ENCODE measurements at regions not wholly inside any gene's neighbourhood (a gene's known extent, or its start where the extent isn't known, plus 50 kb on each side); places are given as distances from the start of the nearest gene placed in this dataset.
"Not testable (repeated sequence)": the region's sequence is repeated elsewhere in the genome, so short reads cannot be mapped to it uniquely, and the experiment has no call there.

DNA sequence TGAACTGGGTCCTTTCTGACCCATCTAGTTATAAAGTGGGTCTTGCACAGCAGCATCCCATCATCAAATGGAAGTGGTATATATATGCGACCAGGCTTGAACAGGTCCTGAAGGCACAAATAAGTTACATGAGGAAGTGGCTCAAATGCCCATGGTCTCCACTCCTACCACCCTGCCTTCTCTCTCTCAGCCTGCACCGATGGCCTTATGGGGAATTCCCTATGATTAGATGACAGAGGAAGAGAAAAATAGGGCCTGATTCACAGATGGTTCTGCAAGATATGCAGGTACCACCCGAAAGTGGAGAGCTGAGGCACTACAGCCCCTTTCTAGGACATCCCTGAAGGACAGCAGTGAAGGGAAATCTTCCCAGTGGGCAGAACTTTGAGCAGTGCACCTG lies 1275.1 kb upstream of the CITED2 start:
- in situ Hi-C loops (cut with MboI; ENCODE audit: low sequenced_read_pairs) = not testable (repeated sequence)

DNA sequence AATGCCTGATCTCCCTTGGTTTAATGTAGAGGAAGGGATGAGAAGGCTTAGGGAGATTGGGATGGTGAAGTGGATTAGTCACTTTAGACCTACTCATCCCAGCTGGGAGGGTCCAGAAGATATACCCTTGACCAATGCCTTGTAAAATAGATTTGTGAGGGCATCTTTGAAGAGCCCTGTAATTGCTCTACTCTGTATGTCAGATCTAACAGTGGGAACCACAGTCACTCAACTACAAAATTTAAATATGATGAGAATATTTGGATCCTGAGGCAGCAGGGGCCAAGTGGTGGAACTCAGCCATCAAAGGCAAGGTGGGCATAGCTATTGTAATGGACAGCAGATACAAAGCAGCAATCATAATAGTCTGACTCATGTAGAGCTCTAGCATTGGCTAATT lies 1272.9 kb upstream of the CITED2 start:
- in situ Hi-C loops (cut with MboI; ENCODE audit: low sequenced_read_pairs) = not testable (repeated sequence)

DNA sequence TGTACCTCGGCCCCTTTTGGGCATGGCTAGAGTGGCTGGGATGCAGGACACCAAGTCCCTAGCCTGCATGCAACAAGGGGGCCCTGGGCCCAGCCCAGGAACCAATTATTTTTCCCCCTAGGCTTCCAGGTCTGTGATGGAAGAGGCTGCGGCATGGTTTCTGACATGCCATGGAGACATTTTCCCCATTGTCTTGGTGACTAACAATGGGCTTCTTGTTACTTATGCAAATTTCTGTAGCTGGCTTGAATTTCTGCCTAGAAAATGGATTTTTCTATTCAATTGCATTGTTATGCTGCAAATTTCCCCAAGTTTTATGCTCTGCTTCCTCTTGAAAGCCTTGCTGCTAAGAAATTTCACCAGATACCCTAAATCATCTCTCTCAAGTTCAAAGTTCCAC lies 1269.6 kb upstream of the CITED2 start:
- in situ Hi-C loops (cut with MboI; ENCODE audit: low sequenced_read_pairs) = no loop called here

DNA sequence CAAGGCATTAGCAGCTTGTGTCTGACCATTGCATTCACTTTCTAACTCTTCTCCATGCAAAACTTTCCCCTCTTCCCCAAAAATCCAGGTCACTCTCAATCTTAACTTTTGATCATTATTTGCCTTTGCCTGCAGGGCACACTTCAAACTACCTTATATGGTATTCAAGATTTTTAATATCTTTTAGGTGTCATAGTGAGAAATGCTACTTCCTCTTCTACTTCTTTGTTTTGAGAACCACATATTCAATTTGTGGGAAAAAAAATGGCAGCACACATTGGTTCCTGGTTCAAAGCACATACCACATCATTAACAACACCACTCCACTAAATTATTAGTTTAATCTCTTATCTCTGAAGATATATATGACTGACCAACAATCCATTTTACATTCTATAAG lies 1267.0 kb upstream of the CITED2 start:
- in situ Hi-C loops (cut with MboI; ENCODE audit: low sequenced_read_pairs) = no loop called here

DNA sequence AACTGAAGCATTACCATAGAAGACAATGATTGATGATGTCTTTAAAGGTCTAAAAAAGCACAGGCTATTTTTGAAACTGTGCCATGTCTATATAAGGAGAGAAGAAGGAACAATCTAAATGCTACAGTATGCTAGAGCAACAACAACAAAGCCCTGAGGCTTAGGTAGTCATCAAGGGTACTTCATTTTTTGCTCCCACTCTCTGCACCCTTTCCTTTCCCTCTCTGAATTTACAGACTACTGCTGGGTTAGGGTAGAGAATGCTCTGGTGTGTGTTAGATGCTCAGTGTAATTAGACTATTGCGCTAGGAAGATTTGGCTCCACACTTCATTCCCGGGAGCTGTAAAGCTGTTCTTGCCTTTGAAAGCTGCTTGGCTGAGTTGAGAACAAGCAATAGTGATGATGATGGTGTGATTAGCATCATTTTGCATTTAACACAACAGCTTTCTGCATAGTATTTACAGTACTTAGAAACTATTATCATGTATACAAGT lies 1262.5 kb upstream of the CITED2 start:
- in situ Hi-C loops (cut with MboI; ENCODE audit: low sequenced_read_pairs) = no loop called here

DNA sequence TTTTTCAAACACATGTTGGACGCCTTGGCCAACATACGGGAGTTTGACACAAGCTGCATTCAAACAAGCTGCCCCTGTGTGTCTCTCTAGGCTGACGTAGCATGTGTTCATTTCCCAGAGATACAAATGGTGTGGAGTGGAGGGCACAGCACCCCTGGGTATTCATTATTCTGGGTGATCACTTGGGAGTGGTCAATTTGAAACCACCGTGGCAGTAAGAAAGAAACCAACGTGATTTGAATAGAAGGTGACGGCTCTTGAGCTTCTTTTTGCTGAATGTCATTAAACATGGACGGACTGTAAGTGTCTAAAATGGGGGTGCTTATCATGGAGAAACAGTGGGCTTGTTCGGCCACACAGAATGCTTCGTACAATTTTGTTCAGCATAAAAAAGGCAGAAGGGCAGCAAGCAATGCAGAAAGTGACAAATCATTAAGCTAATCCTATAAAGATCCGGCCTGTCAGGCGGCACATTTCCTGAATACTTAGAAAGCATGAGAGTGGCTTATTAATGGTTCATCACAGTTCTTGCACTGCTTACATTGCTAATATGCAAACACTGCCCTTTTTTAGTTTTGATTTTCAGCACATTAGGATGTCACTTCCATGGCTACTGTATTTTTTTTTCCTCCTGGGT lies 1261.9 kb upstream of the CITED2 start:
- in situ Hi-C loops (cut with MboI; ENCODE audit: low sequenced_read_pairs) = no loop called here

DNA sequence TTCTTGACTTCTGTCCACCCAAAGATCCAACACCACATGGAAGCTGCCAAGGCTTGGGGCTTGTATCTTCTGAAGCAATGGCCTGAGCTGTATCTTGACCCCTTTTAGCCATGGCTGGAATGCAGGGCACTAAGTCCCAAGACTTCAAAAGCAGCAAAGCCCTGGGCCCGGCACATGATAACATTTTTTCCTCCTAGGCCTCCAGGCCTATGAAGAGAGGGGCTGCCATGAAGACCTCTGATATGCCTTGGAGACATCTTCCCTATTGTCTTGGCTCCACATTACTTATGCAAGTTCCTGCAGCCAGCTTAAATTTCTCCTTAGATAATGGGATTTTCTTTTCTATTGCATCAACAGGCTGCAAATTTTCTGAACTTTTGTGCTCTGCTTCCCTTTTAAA lies 1252.6 kb upstream of the CITED2 start:
- in situ Hi-C loops (cut with MboI; ENCODE audit: low sequenced_read_pairs) = no loop called here

DNA sequence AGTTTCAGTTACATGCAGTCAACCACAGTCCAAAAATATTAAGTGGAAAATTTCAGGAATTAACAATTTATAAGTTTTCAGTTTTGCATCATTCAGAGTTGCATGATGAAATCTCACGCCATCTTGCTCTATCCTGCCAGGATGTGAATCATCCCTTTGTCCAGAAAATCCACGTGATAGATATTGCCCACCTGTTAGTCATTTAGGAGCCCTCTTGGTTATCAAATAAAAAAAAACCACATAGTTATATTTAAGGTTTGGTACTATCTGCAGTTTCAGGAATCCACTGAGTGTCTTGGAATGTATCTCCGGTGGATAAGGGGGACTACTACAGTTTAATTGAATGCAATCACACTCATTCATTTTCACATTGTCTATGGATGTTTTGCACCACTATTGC lies 1249.0 kb upstream of the CITED2 start:
- in situ Hi-C loops (cut with MboI; ENCODE audit: low sequenced_read_pairs) = no loop called here

DNA sequence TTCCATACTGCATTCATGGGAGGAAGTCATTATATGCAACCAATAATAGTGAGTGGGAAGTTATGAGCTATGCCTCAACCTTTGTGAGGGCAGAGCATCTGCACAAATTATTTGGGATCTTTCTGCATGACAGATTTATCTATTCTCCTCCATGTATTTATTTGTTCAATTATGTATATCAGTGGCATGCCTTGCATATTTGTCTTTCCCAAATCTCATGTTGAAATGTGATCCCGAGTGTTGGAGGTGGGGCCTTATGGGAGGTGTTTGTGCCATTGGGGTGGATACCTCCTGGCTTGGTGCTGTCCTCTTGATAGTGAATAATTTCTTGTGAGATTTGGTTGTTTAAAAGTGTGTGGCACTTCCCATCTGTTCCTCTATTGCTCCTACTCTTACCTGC lies 1246.0 kb upstream of the CITED2 start:
- in situ Hi-C loops (cut with MboI; ENCODE audit: low sequenced_read_pairs) = no loop called here

DNA sequence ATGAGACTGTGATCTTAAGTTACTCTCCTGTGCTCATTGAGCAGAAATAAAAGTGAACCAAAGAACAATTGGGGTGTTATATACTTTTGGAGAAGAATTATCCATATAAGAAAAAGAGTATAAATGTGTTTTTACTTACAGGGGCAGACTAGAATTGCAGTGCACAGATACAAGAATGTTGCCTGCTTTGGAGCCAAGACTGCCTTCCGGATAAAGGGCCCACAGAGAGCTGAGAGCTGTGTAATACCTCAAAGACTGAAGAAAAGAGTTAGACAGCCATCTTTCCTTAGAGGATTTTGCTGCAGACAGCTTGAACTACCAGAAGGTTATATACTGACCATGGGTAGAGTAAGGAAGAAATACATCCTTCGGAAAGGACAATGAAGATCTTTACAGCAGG lies 1235.5 kb upstream of the CITED2 start:
- in situ Hi-C loops (cut with MboI; ENCODE audit: low sequenced_read_pairs) = no loop called here

DNA sequence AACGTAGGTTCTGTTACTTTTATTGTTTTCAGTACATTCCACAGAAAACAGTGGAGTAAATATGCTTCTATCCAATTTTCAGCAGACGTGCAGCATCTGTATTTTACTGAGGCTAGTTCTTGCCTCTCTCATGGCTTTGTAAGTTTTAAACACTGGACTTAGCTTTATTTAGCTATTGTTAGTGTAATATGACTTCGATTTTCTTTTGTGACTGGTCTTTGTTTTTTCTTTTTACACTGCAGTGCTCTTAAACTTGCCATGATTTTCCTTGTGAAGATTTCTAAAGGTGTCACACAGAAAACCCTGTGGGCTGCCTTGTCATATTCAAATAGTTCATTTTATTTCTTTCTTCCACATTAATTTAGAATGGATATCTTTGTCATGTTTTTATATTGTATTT lies 1234.9 kb upstream of the CITED2 start:
- in situ Hi-C loops (cut with MboI; ENCODE audit: low sequenced_read_pairs) = no loop called here

DNA sequence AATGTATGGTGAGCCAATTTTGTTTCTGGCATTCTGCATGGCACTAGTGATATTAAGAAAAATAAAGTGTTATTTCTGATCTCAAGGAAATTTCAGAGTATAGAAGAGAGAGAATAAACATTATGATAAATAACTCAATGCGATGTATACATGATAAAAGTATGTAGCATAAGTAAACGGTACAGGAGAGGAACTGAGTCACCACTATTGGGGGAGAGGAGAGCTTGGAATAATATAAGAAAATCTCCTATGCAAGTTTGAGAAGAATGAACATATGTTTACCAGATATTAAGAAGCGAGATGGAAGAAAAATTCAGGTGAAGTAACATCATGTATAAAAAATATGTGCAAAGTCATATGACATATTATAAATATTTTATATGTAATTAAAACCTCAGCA lies 1230.3 kb upstream of the CITED2 start:
- in situ Hi-C loops (cut with MboI; ENCODE audit: low sequenced_read_pairs) = no loop called here

DNA sequence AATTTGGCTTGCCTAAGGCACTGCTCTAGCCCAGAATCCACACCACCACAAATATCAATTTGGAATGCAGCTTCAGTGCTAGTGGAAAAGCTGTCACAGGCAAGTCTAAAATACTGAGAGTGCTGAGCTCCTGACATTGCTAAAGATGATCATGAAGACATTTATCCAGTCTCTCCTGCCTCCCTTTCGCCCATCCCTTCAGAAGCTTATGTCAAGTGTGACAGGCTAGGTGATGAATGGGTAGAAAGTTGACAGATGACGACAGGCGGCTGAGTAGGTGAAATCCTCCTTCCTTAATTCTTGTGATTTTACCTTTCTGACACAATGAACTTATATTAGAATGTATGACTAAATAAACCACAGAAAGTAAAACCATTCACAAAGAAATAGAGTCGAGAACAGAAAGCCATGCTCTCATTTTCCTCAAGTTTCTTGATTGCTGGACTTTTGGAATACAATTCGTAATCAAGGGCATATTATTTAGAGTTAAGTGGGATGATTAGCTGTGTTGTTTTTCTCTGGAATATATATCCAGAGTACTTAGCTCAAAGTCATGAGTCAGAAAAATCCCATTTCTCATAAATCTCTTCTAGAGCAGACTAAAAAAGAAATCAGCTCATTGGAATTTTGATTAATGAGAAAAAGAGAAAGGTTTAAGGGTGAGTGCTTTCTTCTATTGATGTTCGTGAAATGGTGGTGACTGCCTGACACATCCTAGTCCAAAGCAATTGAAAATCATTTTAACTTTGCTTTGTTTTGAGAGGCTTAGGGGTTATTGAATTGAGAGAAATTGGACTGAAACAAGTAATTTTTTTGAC lies 1228.2 kb upstream of the CITED2 start:
- in situ Hi-C loops (cut with MboI; ENCODE audit: low sequenced_read_pairs) = no loop called here

DNA sequence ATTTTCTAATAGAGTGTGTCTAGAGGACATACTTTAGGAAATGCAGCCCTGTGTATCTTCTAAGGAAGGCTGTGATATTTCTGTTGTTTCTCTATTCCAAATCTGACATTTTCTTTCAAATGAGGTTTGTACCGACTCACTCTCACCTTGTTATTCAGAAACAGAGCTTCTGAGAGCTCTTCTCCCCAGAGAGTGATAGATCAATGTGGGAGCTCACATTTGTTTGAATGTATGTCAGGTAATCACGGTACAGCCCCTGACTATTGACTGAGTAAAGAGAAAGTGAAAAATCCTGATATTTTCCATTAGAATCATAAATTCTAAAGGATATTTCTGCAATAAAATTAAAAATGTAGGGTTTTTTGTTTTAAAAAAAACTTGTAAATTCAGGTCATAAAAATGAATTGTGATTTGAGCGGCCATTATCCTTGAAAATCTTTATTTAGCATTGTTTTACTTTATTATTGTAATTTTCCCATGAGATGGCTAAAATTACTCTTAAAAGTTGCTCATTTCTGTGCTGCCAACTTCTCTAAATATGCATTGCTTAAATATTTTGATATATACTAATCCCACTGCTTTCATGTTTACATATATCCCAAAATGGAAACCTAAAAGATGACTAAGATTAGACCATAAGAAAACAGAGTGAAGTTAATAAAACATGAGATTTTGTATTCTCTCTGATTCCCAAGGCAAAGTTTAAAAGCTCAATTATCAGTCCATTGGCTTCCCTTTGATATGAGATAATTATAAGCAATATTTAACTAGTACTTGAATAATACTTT lies 1226.8 kb upstream of the CITED2 start:
- in situ Hi-C loops (cut with MboI; ENCODE audit: low sequenced_read_pairs) = no loop called here

DNA sequence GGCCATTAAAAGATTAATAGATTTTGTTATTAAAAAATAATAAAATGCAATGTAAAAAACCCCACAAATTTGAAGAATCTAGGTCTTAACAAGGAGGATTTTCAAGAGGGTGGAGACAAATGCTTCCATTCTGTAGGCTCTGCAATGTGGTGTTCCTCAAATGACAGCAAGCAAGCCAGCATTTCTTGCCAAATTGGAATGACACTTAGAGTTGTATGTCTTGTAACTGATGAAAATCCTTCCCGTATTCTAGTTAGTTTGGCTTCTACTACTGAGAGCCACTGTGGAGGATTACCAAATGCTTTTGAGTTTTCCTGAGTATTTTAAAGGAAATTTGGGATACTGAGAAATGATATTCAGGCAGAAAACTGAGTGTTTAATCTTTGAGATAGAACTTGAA lies 1225.5 kb upstream of the CITED2 start:
- in situ Hi-C loops (cut with MboI; ENCODE audit: low sequenced_read_pairs) = no loop called here

DNA sequence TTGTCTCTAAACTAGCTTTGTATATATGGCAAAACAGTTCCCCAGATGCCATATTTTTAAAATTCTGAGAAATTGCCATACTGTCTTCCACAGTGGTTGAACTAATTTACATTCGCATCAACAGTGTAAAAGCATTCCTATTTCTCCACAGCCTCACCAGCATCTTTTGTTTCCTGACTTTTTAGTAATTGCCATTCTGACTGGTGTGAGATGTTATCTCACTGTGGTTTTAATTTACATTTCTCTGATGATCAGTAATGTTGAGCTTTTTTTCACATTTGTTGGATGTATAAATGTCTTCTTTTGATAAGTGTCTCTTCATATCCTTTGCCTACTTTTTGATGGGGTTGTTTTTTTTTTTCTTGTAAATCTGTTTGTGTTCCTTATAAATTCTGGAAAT lies 1222.7 kb upstream of the CITED2 start:
- in situ Hi-C loops (cut with MboI; ENCODE audit: low sequenced_read_pairs) = no loop called here

DNA sequence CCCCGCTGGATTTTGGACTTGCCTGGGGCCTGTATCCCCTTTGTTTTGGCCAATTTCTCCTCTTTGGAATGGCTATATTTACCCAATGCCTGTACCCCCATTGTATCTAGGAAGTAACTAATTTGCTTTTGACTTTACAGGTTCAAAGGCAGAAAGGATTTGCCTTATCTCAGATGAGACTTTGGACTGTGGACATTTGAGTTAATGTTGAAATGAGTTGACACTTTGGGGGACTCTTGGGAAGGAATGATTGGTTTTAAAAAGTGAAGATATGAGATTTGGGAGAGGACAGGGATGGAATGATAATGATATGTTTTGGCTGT lies 1220.3 kb upstream of the CITED2 start:
- in situ Hi-C loops (cut with MboI; ENCODE audit: low sequenced_read_pairs) = no loop called here

DNA sequence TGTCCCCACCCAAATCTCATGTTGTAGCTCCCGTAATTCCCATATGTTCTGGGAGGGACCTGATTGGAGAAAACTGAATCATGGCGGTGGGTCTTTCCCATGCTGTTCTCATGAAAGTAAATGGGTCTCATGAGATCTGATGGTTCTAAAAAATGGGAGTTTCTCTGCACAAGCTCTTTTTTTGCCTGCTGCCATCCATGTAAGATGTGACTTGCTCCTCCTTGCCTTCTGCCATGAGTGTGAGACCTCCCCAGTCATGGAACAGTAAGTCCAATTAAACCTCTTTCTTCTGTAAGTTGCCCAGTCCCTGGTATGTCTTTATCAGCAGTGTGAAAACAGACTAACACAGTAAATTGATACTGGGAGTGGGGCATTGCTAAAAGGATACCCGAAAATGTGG lies 1218.4 kb upstream of the CITED2 start:
- in situ Hi-C loops (cut with MboI; ENCODE audit: low sequenced_read_pairs) = no loop called here

DNA sequence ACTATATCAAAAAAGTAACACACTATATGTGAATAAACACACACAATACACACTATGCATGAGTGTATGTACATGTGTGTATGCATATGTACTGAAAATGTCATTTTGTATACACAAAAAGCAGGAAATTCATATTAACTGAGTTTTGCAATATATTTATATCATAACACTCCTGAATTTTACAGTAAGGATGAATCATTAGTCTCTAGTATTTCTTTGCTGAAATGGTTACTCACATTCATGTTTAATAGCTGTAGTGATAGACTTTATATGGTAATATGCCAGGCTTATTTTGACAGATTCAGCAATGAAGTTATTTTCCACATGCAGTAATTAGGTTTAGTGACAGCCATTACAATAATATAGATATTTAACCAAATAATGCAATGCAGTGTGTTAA lies 1216.2 kb upstream of the CITED2 start:
- in situ Hi-C loops (cut with MboI; ENCODE audit: low sequenced_read_pairs) = no loop called here

DNA sequence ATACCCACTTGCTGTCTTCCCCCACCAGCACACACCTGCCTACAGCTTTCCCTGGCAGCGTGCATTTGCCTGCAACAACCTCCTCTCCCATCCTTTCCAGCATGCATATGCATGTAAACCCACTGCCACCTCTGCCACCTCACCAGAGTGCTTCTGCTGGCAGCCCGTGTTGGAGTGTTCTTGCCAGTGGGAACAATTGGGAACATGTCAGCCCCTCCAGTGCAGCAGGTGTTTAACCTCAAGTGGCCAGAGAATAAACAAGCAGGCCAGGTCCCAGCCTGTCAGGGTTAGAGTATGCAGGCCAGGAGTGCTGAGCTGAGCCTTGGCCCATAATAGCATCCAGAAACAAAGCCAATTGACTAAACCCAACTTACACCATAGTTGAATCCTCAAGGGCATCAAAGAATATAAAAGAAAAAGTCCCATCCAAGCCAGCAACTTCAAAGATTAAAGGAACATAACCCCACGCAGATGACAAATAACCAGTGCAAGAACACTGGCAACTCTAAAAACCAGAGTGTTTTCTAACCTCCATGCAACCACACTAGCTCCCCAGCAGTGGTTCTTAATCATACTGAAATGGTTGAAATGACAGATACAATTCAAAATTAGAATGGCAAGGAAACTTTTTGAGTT lies 1212.1 kb upstream of the CITED2 start:
- in situ Hi-C loops (cut with MboI; ENCODE audit: low sequenced_read_pairs) = no loop called here

DNA sequence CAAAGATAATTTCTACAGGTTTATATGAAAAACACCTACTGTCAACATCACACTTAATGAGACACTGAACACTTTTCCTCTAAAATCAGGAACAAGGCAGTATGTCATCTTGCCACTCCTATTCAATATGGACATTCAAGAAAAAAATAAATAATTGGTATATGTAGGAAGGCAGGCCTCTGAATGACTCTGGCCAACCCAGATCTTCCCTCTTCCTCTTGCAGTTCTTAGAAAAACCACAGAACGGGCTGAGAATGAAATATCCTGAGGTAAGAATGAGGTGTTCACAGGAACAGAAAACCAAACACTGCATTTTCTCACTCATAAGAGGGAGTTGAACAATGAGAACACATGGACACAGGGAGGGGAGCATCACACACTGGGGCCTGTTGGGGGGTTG lies 1207.2 kb upstream of the CITED2 start:
- in situ Hi-C loops (cut with MboI; ENCODE audit: low sequenced_read_pairs) = no loop called here
